GM12891 (cell line): ENCODE measurements at regions not wholly inside any gene's neighbourhood (a gene's known extent, or its start where the extent isn't known, plus 50 kb on each side); places are given as distances from the start of the nearest gene placed in this dataset.

Source experiments
- POLR2A ChIP-seq: IDR thresholded peaks from 2 replicates; pipeline ENCODE4 v1.6.1; 2011; ENCODE audit warnings: low read depth, low read length, control low read depth
- POLR2AphosphoS5 ChIP-seq: IDR thresholded peaks from 2 replicates; pipeline ENCODE4 v1.6.1; 2011; ENCODE audit warnings: low read depth, low read length, control low read depth
- POU2F2 ChIP-seq: IDR thresholded peaks from 2 replicates; pipeline ENCODE4 v1.6.1; 2011; ENCODE audit warnings: low read depth, mild to moderate bottlenecking, control low read depth, low read length, moderate library complexity
- SPI1 ChIP-seq: IDR thresholded peaks from 2 replicates; pipeline ENCODE4 v1.6.1; 2011; ENCODE audit warnings: low read depth, low read length, control low read depth
- TAF1 ChIP-seq: IDR thresholded peaks from 2 replicates; pipeline ENCODE4 v1.6.1; 2011; ENCODE audit warnings: low read depth, low read length, control low read depth

GRCh38 chr15:89396723-89397652, 62.4 kb upstream of the POLG start:
- TF ChIP-seq SPI1 (no peak), TAF1 (no peak), POLR2A (no peak), POLR2AphosphoS5 (no peak), POU2F2 (no peak)
